H1 (cell line): ENCODE measurements at regions not wholly inside any gene's neighbourhood (a gene's known extent, or its start where the extent isn't known, plus 50 kb on each side); places are given as distances from the start of the nearest gene placed in this dataset.

ENCODE experiments used
- CTCF ChIA-PET: fragments of 300-600 bp; sonication (Branson Sonifier 250); formaldehyde crosslinking; loops from one replicate; lab custom pipeline; 2021; ENCODE audit not compliant: partially characterized antibody; lab: Charles Lee
- POLR2A ChIA-PET: fragments of 300-600 bp; sonication (Branson Sonifier 250); formaldehyde crosslinking; loops from one replicate; lab custom pipeline; 2021; ENCODE audit warnings: inconsistent platforms; ENCODE audit not compliant: partially characterized antibody; lab: Charles Lee
- DNase-seq, 2 experiments: peaks; one replicate each; pipeline versions ENCODE4 v3.0.0 to v3.0.0-alpha.2; 2010 to 2022; ENCODE audit warnings: low spot score in 2 of 2, low read depth in 1 of 2, mixed read lengths in 1 of 2
- FAIRE-seq: peaks from 2 replicates; lab custom pipeline; 2011; peaks lifted over from hg19 to GRCh38; lab: Jason Lieb, UNC
- H2AFZ ChIP-seq: 2 replicates; pipeline ENCODE4 v1.8.1; 2012; ENCODE audit warnings: low read length, inconsistent platforms
- H2AK5ac ChIP-seq: 2 replicates; pipeline ENCODE4 v1.6.1; 2013; ENCODE audit warnings: low read depth, low read length
- H2BK120ac ChIP-seq: replicated peaks from 2 replicates; pipeline ENCODE3; 2013; ENCODE audit warnings: low read depth, low read length, inconsistent platforms
- H2BK12ac ChIP-seq: 2 replicates; pipeline ENCODE4 v1.6.1; 2013; ENCODE audit warnings: low read depth, low read length
- H2BK15ac ChIP-seq: 2 replicates; pipeline ENCODE4 v1.6.1; 2013; ENCODE audit warnings: low read length
- H2BK20ac ChIP-seq: 2 replicates; pipeline ENCODE4 v1.6.1; 2013; ENCODE audit warnings: low read length
- H2BK5ac ChIP-seq: 2 replicates; pipeline ENCODE4 v1.6.1; 2013; ENCODE audit warnings: low read depth, low read length
- H3K14ac ChIP-seq: 2 replicates; pipeline ENCODE4 v1.6.1; 2013; ENCODE audit warnings: inconsistent platforms; ENCODE audit not compliant: insufficient read length
- H3K18ac ChIP-seq: 2 replicates; pipeline ENCODE4 v1.6.1; 2013; ENCODE audit warnings: low read length; ENCODE audit errors: extremely low read depth
- H3K23ac ChIP-seq: 2 replicates; pipeline ENCODE4 v1.6.1; 2013; ENCODE audit warnings: inconsistent platforms; ENCODE audit not compliant: insufficient read length
- H3K23me2 ChIP-seq: 2 replicates; pipeline ENCODE4 v1.6.1; 2013; ENCODE audit warnings: low read depth, low read length
- H3K27ac ChIP-seq: 2 replicates; pipeline ENCODE4 v1.6.1; 2011; ENCODE audit warnings: low read depth, low read length, inconsistent platforms
- H3K27me3 ChIP-seq, 4 experiments: replicated peaks in 1 of 4; 1 replicate in 1 of 4; 2 replicates in 3 of 4; pipeline versions ENCODE4 v1.6.1 to v1.8.1; 2011 to 2013; ENCODE audit warnings: low read length in 3 of 4, mild to moderate bottlenecking in 3 of 4, inconsistent platforms in 2 of 4, mixed read lengths in 2 of 4, moderate library complexity in 1 of 4; ENCODE audit not compliant: control insufficient read depth in 3 of 4, insufficient read depth in 3 of 4; ENCODE audit errors: extremely low read depth in 1 of 4
- H3K36me3 ChIP-seq, 4 experiments: 2 replicates each; pipeline versions ENCODE4 v1.6.1 to v1.8.1; 2011 to 2013; ENCODE audit warnings: mild to moderate bottlenecking in 4 of 4, low read length in 3 of 4, moderate library complexity in 2 of 4, control low read depth in 1 of 4, inconsistent platforms in 1 of 4; ENCODE audit not compliant: insufficient read depth in 4 of 4, control insufficient read depth in 2 of 4
- H3K4ac ChIP-seq: replicated peaks from 2 replicates; pipeline ENCODE3; 2013; ENCODE audit warnings: low read length, low read depth, mixed read lengths, inconsistent platforms; ENCODE audit not compliant: insufficient read length
- H3K4me1 ChIP-seq, 4 experiments: replicated peaks in 1 of 4; 1 replicate in 1 of 4; 2 replicates in 3 of 4; pipeline versions ENCODE4 v1.6.1 to v1.8.1; 2011 to 2013; ENCODE audit warnings: low read length in 3 of 4, inconsistent platforms in 2 of 4, mixed read lengths in 1 of 4; ENCODE audit not compliant: insufficient read depth in 4 of 4, control insufficient read depth in 3 of 4
- H3K4me2 ChIP-seq, 2 experiments: 2 replicates each; pipeline versions ENCODE4 v1.6.1 to v1.8.1; 2011 to 2013; ENCODE audit warnings: low read depth in 2 of 2, low read length in 2 of 2, control low read depth in 1 of 2, inconsistent platforms in 1 of 2, mild to moderate bottlenecking in 1 of 2; ENCODE audit not compliant: insufficient read depth in 1 of 2
- H3K4me3 ChIP-seq, 4 experiments: fragments of 200-600, 300-600 bp in 1 of 4; sonication (generic), shearing (Covaris generic), sonication (Bioruptor Twin) in 1 of 4; 2 replicates each; pipeline versions ENCODE4 v1.5.1 to v1.8.1; 2011 to 2016; ENCODE audit warnings: low read length in 4 of 4, low read depth in 3 of 4, control low read depth in 2 of 4, inconsistent platforms in 2 of 4, mild to moderate bottlenecking in 2 of 4, mixed read lengths in 1 of 4, moderate library complexity in 1 of 4; ENCODE audit not compliant: insufficient read depth in 2 of 4; ENCODE audit errors: extremely low read depth in 1 of 4
- H3K56ac ChIP-seq: replicated peaks from 2 replicates; pipeline ENCODE3; 2013; ENCODE audit warnings: low read depth, mild to moderate bottlenecking, mixed read lengths, low read length, inconsistent platforms; ENCODE audit not compliant: insufficient read length
- H3K79me1 ChIP-seq: 2 replicates; pipeline ENCODE4 v1.6.1; 2013; ENCODE audit warnings: low read depth, low read length, control low read depth
- H3K79me2 ChIP-seq, 2 experiments: 2 replicates each; pipeline versions ENCODE4 v1.6.1 to v1.8.1; 2012 to 2013; ENCODE audit warnings: low read length in 2 of 2, mild to moderate bottlenecking in 2 of 2, inconsistent platforms in 1 of 2; ENCODE audit not compliant: insufficient read depth in 2 of 2, control insufficient read depth in 1 of 2
- H3K9ac ChIP-seq, 4 experiments: replicated peaks in 1 of 4; 1 replicate in 1 of 4; 2 replicates in 3 of 4; pipeline versions ENCODE4 v1.6.1 to v1.8.1; 2011 to 2013; ENCODE audit warnings: low read depth in 3 of 4, low read length in 3 of 4, control low read depth in 2 of 4, mild to moderate bottlenecking in 2 of 4, moderate library complexity in 2 of 4, inconsistent platforms in 1 of 4; ENCODE audit errors: extremely low read depth in 1 of 4
- H3K9me3 ChIP-seq, 2 experiments: 2 replicates each; pipeline versions ENCODE4 v1.6.1 to v1.8.1; 2012 to 2013; ENCODE audit warnings: mild to moderate bottlenecking in 2 of 2, moderate library complexity in 2 of 2, control low read depth in 1 of 2, inconsistent platforms in 1 of 2, low read depth in 1 of 2, low read length in 1 of 2, mixed read lengths in 1 of 2; ENCODE audit not compliant: insufficient read depth in 2 of 2
- H4K20me1 ChIP-seq, 2 experiments: replicated peaks in 1 of 2; 2 replicates each; pipeline versions ENCODE3 to v1.8.1; 2011 to 2013; ENCODE audit warnings: inconsistent platforms in 2 of 2, low read length in 2 of 2, mild to moderate bottlenecking in 1 of 2; ENCODE audit not compliant: insufficient read depth in 2 of 2, control insufficient read depth in 1 of 2
- H4K5ac ChIP-seq: 2 replicates; pipeline ENCODE4 v1.6.1; 2013; ENCODE audit warnings: low read length, low read depth, mixed read lengths, inconsistent platforms; ENCODE audit not compliant: insufficient read length
- H4K8ac ChIP-seq: 2 replicates; pipeline ENCODE4 v1.8.0; 2013; ENCODE audit warnings: mild to moderate bottlenecking, moderate library complexity, low read length, inconsistent platforms; ENCODE audit not compliant: insufficient read depth; ENCODE audit errors: extremely low read depth
- H4K91ac ChIP-seq: replicated peaks from 2 replicates; pipeline ENCODE3; 2013; ENCODE audit warnings: low read length, mixed read lengths, inconsistent platforms; ENCODE audit not compliant: insufficient read length
- ASH2L ChIP-seq: fragments of 200-600, 300-600 bp; sonication (generic); IDR thresholded peaks from one replicate; pipeline ENCODE4 v1.7.1; 2017; ENCODE audit warnings: low read length
- BACH1 ChIP-seq: IDR thresholded peaks from 2 replicates; pipeline ENCODE4 v1.6.1; 2012; ENCODE audit warnings: low read length, improper control_type of control experiment
- CEBPB ChIP-seq: IDR thresholded peaks from 2 replicates; pipeline ENCODE4 v1.6.1; 2012; ENCODE audit warnings: low read depth, low read length
- CHD1 ChIP-seq: IDR thresholded peaks from 2 replicates; pipeline ENCODE4 v1.6.1; 2012; ENCODE audit warnings: low read depth, low read length, improper control_type of control experiment
- CREB1 ChIP-seq: IDR thresholded peaks from 2 replicates; pipeline ENCODE4 v1.6.1; 2012; ENCODE audit warnings: inconsistent platforms
- EP300 ChIP-seq, 2 experiments: IDR thresholded peaks; 1 replicate in 1 of 2; 2 replicates in 1 of 2; pipeline ENCODE4 v1.6.1; 2011 to 2012; ENCODE audit warnings: low read depth in 2 of 2, low read length in 2 of 2, mild to moderate bottlenecking in 2 of 2, borderline replicate concordance in 1 of 2, inconsistent platforms in 1 of 2, moderate library complexity in 1 of 2
- KDM1A ChIP-seq: fragments of 200-600, 300-600 bp; sonication (generic); IDR thresholded peaks from 2 replicates; pipeline ENCODE4 v1.7.1; 2016; ENCODE audit warnings: mild to moderate bottlenecking, low read length, borderline replicate concordance
- POLR2AphosphoS5 ChIP-seq: IDR thresholded peaks from 2 replicates; pipeline ENCODE4 v1.6.1; 2011; ENCODE audit warnings: low read depth, low read length
- SIN3A ChIP-seq, 2 experiments: IDR thresholded peaks in 1 of 2; conservative IDR thresholded peaks in 1 of 2; 2 replicates each; pipeline ENCODE4 v1.6.1; 2011 to 2012; ENCODE audit warnings: low read length in 2 of 2, improper control_type of control experiment in 1 of 2, low read depth in 1 of 2, mild to moderate bottlenecking in 1 of 2
- SIX5 ChIP-seq: IDR thresholded peaks from 2 replicates; pipeline ENCODE4 v1.6.1; 2011; ENCODE audit warnings: mild to moderate bottlenecking, low read depth, low read length
- SP1 ChIP-seq: IDR thresholded peaks from 2 replicates; pipeline ENCODE4 v1.6.1; 2011; ENCODE audit warnings: low read depth, low read length
- SP4 ChIP-seq: IDR thresholded peaks from 2 replicates; pipeline ENCODE4 v1.6.1; 2012; ENCODE audit warnings: low read length, inconsistent platforms
- SUZ12 ChIP-seq: fragments of 200-600 bp; sonication (generic); IDR thresholded peaks from 2 replicates; pipeline ENCODE4 v1.6.1; 2012; ENCODE audit warnings: mild to moderate bottlenecking, inconsistent platforms, low read length, moderate library complexity, mixed read lengths
- TAF1 ChIP-seq: IDR thresholded peaks from 2 replicates; pipeline ENCODE4 v1.6.1; 2011; ENCODE audit warnings: mild to moderate bottlenecking, low read depth, low read length
- TBP ChIP-seq: IDR thresholded peaks from 2 replicates; pipeline ENCODE4 v1.6.1; 2011; ENCODE audit warnings: low read depth, low read length, improper control_type of control experiment
- WGBS, 2 experiments: shearing (Covaris generic) in 1 of 2; methylation state at CpG; one replicate each; pipeline versions ENCODE4 v1.1.6 to v1.1.7; 2013 to 2015; ENCODE audit warnings: low lambda C conversion rate in 2 of 2, mixed read lengths in 2 of 2, inconsistent platforms in 1 of 2, low coverage in 1 of 2, missing lambda C conversion rate in 1 of 2; ENCODE audit not compliant: insufficient replicate concordance in 2 of 2, insufficient coverage in 1 of 2, insufficient read length in 1 of 2; ENCODE audit errors: extremely low coverage in 1 of 2, missing lambda C conversion rate in 1 of 2; 5-methylcytosine and 5-hydroxymethylcytosine counted together
- TF ChIP-seq, protein P1 (sequence below): IDR thresholded peaks from 2 replicates; pipeline ENCODE4 v1.6.1; 2012; ENCODE audit warnings: inconsistent platforms

- DNase-seq (no peak), FAIRE-seq (no peak)
- H3K56ac ChIP-seq: no peak overlapping the region
- H4K5ac ChIP-seq: no peak overlapping the region
- WGBS, 2 experiments: 87% methylated on average over 5 of the region's 5 CpGs; no CpG with 5 or more reads in 1 of the 2 experiments
- H3K27ac ChIP-seq: no peak overlapping the region
- H2BK15ac ChIP-seq: no peak overlapping the region
- H3K4me1 ChIP-seq: peaks cover 0 to 1% (median 0%) of the 10 kb centered on the region in 4 experiments; a peak in 1 of 7 replicates
- no peak overlapping the region for H2BK5ac ChIP-seq
- TF ChIP-seq CREB1 (no peak), TBP (no peak), SP4 (no peak), EP300 (IDR thresholded peaks at IDR 0.05; ENCODE audit: borderline replicate concordance in 1 of 2, low read depth in 2 of 2, low read length in 2 of 2) (no peak), CEBPB (no peak), ASH2L (no peak), TAF1 (no peak), BACH1 (no peak), SIN3A (conservative IDR thresholded peaks at IDR 0.05 in 1 of 2, IDR thresholded peaks at IDR 0.05 in 1 of 2; ENCODE audit: low read depth in 1 of 2, low read length in 2 of 2) (no peak), CHD1 (no peak), KDM1A (no peak), SP1 (no peak), POLR2AphosphoS5 (no peak), SUZ12 (no peak), SIX5 (no peak)
- TF ChIP-seq, protein P1, sequence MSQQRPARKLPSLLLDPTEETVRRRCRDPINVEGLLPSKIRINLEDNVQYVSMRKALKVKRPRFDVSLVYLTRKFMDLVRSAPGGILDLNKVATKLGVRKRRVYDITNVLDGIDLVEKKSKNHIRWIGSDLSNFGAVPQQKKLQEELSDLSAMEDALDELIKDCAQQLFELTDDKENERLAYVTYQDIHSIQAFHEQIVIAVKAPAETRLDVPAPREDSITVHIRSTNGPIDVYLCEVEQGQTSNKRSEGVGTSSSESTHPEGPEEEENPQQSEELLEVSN: no peak
- no peaks in the 10 kb centered on the region for H4K20me1 ChIP-seq
- no peak overlapping the region for H2AK5ac ChIP-seq
- no peak overlapping the region for H3K4me2 ChIP-seq
- no peaks in the 10 kb centered on the region for H3K23me2 ChIP-seq
- POLR2A ChIA-PET: no interaction called here
- no peaks in the 10 kb centered on the region for H3K79me2 ChIP-seq
- H3K36me3 ChIP-seq: no peaks in the 10 kb centered on the region
- H2BK12ac ChIP-seq: no peak overlapping the region
- H3K14ac ChIP-seq: no peak overlapping the region
- no peak overlapping the region for H3K4me3 ChIP-seq
- no peak overlapping the region for H2BK20ac ChIP-seq
- no peak overlapping the region for H3K18ac ChIP-seq
- no peak overlapping the region for H4K8ac ChIP-seq
- no peak overlapping the region for H2AFZ ChIP-seq
- no peaks in the 10 kb centered on the region for H3K9me3 ChIP-seq
- H3K27me3 ChIP-seq: no peaks in the 10 kb centered on the region
- no peak overlapping the region for H3K9ac ChIP-seq
- no peak overlapping the region for H3K4ac ChIP-seq
- H2BK120ac ChIP-seq: no peak overlapping the region
- no peak overlapping the region for H4K91ac ChIP-seq
- no peaks in the 10 kb centered on the region for H3K79me1 ChIP-seq
- H3K23ac ChIP-seq: no peak overlapping the region
- CTCF ChIA-PET: no interaction called here
These were observed 122.1 kb upstream of the MAP3K1 start for GRCh38 chr5:56693220-56693579.
